ENCODE measurements at regions not wholly inside any gene's neighbourhood (a gene's known extent, or its start where the extent isn't known, plus 50 kb on each side); places are given as distances from the start of the nearest gene placed in this dataset.

DNA sequence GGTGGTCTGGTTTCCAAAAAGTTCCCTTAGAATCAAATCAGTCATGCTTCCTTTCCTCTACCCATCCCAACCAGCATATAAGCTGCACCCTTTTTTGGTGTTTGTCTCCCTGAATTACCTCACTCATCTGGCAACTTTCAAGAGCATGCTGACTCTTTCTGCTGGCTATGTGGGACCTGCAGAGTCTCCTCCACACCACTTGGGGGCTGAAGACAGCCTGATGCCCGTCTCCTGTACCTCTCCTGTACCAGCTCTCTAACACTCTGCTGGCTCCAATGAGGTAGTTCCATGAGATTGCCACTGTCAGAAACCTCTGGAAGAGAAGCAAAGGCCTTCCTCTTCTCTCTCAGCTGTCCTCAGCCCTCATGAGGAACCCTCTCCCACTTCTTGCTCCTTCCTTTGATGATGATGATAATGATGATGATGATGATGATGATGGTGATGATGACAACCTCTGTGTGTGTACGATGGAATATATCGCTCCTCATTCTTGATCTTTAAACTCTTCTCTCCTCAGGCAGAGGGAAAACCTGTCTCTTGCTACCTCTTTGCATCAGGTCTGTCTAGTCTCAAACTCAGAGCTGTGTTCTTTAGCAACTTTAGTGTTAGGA, 257.5 kb downstream of the ZNF621 start:
- TF ChIP-seq, protein P1, sequence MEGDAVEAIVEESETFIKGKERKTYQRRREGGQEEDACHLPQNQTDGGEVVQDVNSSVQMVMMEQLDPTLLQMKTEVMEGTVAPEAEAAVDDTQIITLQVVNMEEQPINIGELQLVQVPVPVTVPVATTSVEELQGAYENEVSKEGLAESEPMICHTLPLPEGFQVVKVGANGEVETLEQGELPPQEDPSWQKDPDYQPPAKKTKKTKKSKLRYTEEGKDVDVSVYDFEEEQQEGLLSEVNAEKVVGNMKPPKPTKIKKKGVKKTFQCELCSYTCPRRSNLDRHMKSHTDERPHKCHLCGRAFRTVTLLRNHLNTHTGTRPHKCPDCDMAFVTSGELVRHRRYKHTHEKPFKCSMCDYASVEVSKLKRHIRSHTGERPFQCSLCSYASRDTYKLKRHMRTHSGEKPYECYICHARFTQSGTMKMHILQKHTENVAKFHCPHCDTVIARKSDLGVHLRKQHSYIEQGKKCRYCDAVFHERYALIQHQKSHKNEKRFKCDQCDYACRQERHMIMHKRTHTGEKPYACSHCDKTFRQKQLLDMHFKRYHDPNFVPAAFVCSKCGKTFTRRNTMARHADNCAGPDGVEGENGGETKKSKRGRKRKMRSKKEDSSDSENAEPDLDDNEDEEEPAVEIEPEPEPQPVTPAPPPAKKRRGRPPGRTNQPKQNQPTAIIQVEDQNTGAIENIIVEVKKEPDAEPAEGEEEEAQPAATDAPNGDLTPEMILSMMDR (conservative IDR thresholded peaks at IDR 0.05 in 1 of 2, IDR thresholded peaks at IDR 0.05 in 1 of 2; ENCODE audit: extremely low read depth in 1 of 2, insufficient read depth in 1 of 2, low read depth in 1 of 2, low read length in 2 of 2): peak in 1 of 2 donors; percentile 25
- no peak for TF ChIP-seq EZH2 (IDR thresholded peaks at IDR 0.05; ENCODE audit: borderline replicate concordance, low read length)
